GM12872 (cell line): ENCODE measurements at regions not wholly inside any gene's neighbourhood (a gene's known extent, or its start where the extent isn't known, plus 50 kb on each side); places are given as distances from the start of the nearest gene placed in this dataset.

Experiments used
- TF ChIP-seq, protein P1 (sequence below): IDR thresholded peaks from 3 replicates; pipeline ENCODE4 v1.5.1; 2011; ENCODE audit warnings: low read depth, mild to moderate bottlenecking, low read length, moderate library complexity; ENCODE audit not compliant: insufficient read depth

DNA sequence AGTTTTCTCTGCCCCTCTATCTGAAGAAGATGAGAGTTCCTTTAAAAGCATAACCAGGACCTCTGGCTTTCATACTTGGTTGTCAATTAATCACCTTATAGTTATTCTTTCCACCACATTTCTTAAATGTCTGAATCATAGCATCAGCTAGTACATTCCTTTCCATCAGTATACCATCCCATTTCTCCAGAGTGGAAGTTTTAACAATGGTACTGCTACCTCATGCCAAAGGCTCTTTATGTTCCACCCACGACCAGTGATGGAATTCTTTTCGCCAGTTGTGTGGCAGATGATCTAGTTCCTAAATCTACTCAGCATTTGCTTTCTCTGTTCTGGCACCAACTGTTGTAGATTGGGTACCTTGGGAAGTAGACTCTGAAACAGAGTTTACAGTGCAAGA lies 379.8 kb downstream of the ZNF674 start:
- TF ChIP-seq, protein P1, sequence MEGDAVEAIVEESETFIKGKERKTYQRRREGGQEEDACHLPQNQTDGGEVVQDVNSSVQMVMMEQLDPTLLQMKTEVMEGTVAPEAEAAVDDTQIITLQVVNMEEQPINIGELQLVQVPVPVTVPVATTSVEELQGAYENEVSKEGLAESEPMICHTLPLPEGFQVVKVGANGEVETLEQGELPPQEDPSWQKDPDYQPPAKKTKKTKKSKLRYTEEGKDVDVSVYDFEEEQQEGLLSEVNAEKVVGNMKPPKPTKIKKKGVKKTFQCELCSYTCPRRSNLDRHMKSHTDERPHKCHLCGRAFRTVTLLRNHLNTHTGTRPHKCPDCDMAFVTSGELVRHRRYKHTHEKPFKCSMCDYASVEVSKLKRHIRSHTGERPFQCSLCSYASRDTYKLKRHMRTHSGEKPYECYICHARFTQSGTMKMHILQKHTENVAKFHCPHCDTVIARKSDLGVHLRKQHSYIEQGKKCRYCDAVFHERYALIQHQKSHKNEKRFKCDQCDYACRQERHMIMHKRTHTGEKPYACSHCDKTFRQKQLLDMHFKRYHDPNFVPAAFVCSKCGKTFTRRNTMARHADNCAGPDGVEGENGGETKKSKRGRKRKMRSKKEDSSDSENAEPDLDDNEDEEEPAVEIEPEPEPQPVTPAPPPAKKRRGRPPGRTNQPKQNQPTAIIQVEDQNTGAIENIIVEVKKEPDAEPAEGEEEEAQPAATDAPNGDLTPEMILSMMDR = no peak

DNA sequence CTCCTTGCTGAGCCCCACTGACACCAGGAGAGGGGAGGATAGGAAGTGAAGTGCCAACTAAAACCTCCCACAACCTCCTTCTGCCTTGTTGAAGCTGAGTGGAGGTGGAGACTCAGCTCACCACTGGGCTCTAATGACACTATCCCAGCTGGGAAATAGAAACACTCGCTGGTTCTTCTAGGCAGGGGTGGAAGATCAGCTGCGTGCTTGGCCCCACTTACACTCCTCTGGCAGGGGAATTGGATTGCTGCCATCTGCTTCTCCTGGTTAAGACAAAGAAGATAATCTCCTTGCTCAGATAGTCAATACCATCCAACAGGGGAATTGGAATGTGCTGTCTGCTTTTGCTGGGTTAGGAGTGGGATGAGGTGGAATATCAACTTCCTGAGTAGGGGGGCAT lies 392.5 kb downstream of the ZNF674 start:
- TF ChIP-seq, protein P1 = no peak

DNA sequence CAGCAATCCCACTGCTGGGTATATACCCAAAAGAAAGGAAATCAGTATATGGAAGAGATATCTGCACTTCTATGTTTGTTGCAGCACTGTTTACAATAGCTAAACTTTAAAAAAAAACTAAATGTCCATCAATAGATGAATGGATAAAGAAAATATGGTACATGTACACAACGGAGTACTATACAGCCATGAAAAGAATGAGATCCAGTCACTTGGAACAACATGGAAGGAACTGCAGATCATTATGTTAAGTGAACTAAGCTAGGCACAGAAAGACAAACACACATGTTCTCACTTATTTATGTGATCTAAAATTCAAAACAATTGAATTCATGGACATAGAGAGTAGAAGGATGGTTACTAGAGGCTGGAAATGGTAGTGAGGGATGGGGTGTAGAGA lies 400.7 kb downstream of the ZNF674 start:
- TF ChIP-seq, protein P1 = no peak

DNA sequence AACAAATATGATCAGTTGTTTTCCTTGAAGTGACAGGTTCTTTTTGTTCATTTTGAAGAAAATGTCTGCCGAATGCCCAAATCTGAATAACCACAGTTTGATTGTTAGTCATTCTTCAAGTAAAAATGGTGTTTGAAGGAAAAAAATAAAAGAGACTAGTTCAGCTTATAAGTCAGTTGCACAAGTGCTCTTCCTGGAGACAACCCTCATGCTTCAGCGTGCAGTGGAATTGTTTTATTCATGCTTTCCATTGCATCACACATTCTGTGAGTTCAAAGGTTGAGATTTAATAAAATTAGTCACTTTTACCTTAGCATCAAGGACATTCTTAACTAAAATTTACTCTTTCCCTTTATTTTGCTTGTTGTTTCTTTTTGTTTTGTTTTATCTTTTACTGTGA lies 404.9 kb downstream of the ZNF674 start:
- TF ChIP-seq, protein P1 = no peak

DNA sequence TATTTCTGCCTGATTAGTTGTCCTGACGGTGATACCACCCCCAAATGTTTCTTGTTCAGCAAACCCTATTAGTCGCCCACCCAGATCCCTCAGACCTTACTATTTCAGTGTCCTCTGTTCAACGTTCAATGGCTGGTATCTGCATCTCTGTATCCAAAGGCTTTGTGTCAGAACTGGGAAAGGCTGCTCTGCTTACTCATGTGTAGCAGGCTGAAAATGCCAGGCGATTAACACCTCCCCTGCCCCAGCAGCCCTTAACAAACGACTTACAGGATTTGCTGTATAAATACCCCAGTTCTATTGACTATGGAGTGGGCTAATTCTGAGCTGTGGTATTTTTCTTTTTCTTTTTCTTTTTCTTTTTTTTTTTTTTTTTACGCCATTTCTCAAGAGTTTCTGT lies 415.0 kb downstream of the ZNF674 start:
- TF ChIP-seq, protein P1 = no peak

DNA sequence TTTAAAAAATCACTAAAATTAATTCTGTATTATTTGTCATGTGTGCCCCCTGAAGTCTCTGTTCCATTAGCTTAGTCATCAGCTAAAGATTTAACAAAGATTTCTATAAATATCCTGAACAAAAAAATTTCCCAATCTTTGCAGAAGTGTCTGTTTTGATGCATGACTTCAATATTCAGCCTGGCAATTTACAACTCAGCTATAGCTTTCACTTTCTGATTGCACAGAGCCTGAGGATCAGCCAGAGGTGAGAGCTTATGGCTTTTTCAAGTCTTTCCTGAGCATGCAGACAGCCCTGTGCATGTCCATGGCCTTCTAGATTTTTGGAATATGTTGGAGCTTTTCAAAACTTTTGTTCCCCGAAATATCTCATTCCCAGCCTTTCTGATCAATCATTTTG lies 420.1 kb downstream of the ZNF674 start:
- TF ChIP-seq, protein P1 = no peak

DNA sequence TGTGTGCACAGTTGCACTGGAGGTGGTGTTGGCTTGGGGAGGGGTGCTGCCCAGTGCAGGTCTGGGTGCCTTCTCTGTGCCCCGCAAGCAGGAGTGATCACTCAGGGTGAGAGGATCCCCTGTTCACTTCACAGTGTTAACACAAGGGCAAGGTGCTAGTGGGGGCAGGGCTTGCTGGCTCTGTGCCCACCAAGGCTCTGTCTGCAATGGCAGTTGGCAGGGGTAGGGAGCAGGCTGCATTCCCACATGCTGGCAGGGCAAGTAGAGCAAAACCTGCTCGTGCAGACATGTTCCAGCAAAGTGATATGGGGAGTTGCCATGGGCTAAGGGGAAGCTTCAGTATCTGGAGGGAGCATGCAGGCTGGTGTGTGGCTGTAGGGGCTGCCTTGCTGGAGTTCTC lies 428.0 kb downstream of the ZNF674 start:
- TF ChIP-seq, protein P1 = no peak

DNA sequence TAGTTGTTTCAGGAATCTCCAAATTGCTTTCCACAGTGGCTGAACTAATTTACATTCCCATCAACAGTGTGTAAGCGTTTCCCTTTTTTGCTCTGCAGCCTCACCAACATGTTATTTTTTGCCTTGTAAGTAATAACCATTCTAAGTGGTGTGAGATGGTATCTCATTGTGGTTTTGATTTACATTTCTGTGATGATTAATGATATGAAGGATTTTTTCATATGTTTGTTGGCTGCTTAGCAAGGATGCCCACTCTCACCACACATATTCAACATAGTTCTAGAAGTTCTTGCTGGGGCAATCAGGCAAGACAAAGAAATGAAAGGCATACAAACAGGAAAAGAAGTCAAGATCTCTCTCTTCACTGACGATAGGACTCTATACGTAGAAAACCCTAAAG lies 472.4 kb downstream of the ZNF674 start:
- TF ChIP-seq, protein P1 = no peak
